MCF 10A (cell line): ENCODE measurements at regions not wholly inside any gene's neighbourhood (a gene's known extent, or its start where the extent isn't known, plus 50 kb on each side); places are given as distances from the start of the nearest gene placed in this dataset.

ENCODE experiments used
- BruUV-seq: library from RNA; stranded (reverse); fragments of 400-500 nt; replicated peaks from 2 replicates; lab custom pipeline; 2021; lab: Mats Ljungman, UMichigan
- CTCF ChIA-PET: fragments of 300-600 bp; sonication (Branson Sonifier 250); formaldehyde crosslinking; extraction: SDS; loops from one replicate; lab custom pipeline; 2021; ENCODE audit warnings: antibody characterized with exemption, inconsistent platforms; lab: Yijun Ruan, JAX
- POLR2A ChIA-PET: fragments of 300-600, 350-650 bp; sonication (Branson Sonifier 250); formaldehyde crosslinking; extraction: SDS; loops from one replicate; lab custom pipeline; 2020; ENCODE audit warnings: antibody characterized with exemption, inconsistent platforms; lab: Yijun Ruan, JAX
- DNase-seq: peaks from one replicate; pipeline ENCODE4 v3.0.0-alpha.2; 2018; ENCODE audit not compliant: unreplicated experiment
- H3K27ac Mint-ChIP-seq: one replicate; pipeline ENCODE4 v1.8.0; 2022; ENCODE audit warnings: mild to moderate bottlenecking, low read depth, mixed read lengths; ENCODE audit not compliant: unreplicated experiment
- H3K27me3 Mint-ChIP-seq: one replicate; pipeline ENCODE4 v1.8.0; 2022; ENCODE audit warnings: mixed read lengths; ENCODE audit not compliant: insufficient read depth, unreplicated experiment
- H3K36me3 Mint-ChIP-seq: one replicate; pipeline ENCODE4 v1.8.0; 2022; ENCODE audit warnings: mild to moderate bottlenecking, moderate library complexity, mixed read lengths; ENCODE audit not compliant: insufficient read depth, unreplicated experiment
- H3K4me1 Mint-ChIP-seq: one replicate; pipeline ENCODE4 v1.8.0; 2022; ENCODE audit warnings: mixed read lengths; ENCODE audit not compliant: insufficient read depth, unreplicated experiment
- H3K4me3 Mint-ChIP-seq: one replicate; pipeline ENCODE4 v1.8.0; 2022; ENCODE audit warnings: mild to moderate bottlenecking, moderate library complexity, mixed read lengths; ENCODE audit not compliant: unreplicated experiment
- H3K9me3 Mint-ChIP-seq: one replicate; pipeline ENCODE4 v1.8.0; 2022; ENCODE audit warnings: mixed read lengths; ENCODE audit not compliant: unreplicated experiment
- CTCF ChIP-seq: fragments of 200-600 bp; IDR thresholded peaks from one replicate; pipeline ENCODE4 v1.8.0; 2022; ENCODE audit warnings: antibody characterized with exemption, mild to moderate bottlenecking; ENCODE audit not compliant: unreplicated experiment
- intact Hi-C: fragments of 100-400 bp; cut with micrococcal nuclease; formaldehyde crosslinking; loops from 2 replicates; pipeline ENCODE4 v1.14.1; 2022

GRCh38 chr7:106565428-106565827 lies 95.5 kb downstream of the CCDC71L start:
- Mint-ChIP-seq H3K36me3 (no peaks in the 10 kb centered on the region), H3K4me1 (peaks cover 32% of the 10 kb centered on the region), H3K9me3 (peaks cover 7% of the 10 kb centered on the region), H3K27ac (no peak overlapping the region), H3K4me3 (no peak overlapping the region), H3K27me3 (no peaks in the 10 kb centered on the region)
- intact Hi-C loops: no loop called here
- POLR2A ChIA-PET: no interaction called here
- no peak for DNase-seq
- TF ChIP-seq CTCF: no peak
- BruUV-seq: no TSS peak
- CTCF ChIA-PET: interaction anchor here (1.0 kb wide), 1 partner anchor 23 kb away, joined by 4 read pairs; no protein-coding TSS in a partner anchor

- no peak for TF ChIP-seq CTCF
Measured at GRCh38 chr7:106563466-106564150, 97.3 kb downstream of the CCDC71L start.

GRCh38 chr7:106562711-106563366 lies 98.1 kb downstream of the CCDC71L start:
- no peak overlapping the region for H3K27ac Mint-ChIP-seq
- CTCF ChIA-PET: interaction anchor here (1.1 kb wide), 1 partner anchor 9 kb away, joined by 3 read pairs; no protein-coding TSS in a partner anchor

More at GRCh38 chr7:106563466-106564150, 97.3 kb downstream of the CCDC71L start:
- H3K9me3 Mint-ChIP-seq: peaks cover 7% of the 10 kb centered on the region
- no TSS peak for BruUV-seq
- no peak overlapping the region for H3K4me3 Mint-ChIP-seq
- ChIA-PET CTCF (no interaction called here), POLR2A (no interaction called here)
- H3K27me3 Mint-ChIP-seq: no peaks in the 10 kb centered on the region
- DNase-seq: peak; percentile 75
- intact Hi-C loops: no loop called here
- peaks cover 21% of the 10 kb centered on the region for H3K4me1 Mint-ChIP-seq
- no peak overlapping the region for H3K27ac Mint-ChIP-seq
- no peaks in the 10 kb centered on the region for H3K36me3 Mint-ChIP-seq

More at GRCh38 chr7:106562711-106563366, 98.1 kb downstream of the CCDC71L start:
- Mint-ChIP-seq H3K36me3 (no peaks in the 10 kb centered on the region), H3K4me1 (peaks cover 13% of the 10 kb centered on the region), H3K4me3 (no peak overlapping the region), H3K9me3 (peaks cover 6% of the 10 kb centered on the region), H3K27me3 (no peaks in the 10 kb centered on the region)
- BruUV-seq: no TSS peak
- DNase-seq: no peak
- intact Hi-C loops: no loop called here
- TF ChIP-seq CTCF: no peak
- POLR2A ChIA-PET: interaction anchor here (0.6 kb wide), 1 partner anchor 519 kb away, joined by 3 read pairs; no protein-coding TSS in a partner anchor
